IMR-90 (cell line): ENCODE measurements at regions not wholly inside any gene's neighbourhood (a gene's known extent, or its start where the extent isn't known, plus 50 kb on each side); places are given as distances from the start of the nearest gene placed in this dataset.
"Not testable (repeated sequence)": the region's sequence is repeated elsewhere in the genome, so short reads cannot be mapped to it uniquely, and the experiment has no call there.

Experiments used
- ATAC-seq: fragments of 200-7000 bp; cut with Tn5 transposase; 2 replicates; pipeline ENCODE4 v1.9.1; 2020; ENCODE audit warnings: low read depth, mild to moderate bottlenecking, moderate library complexity
- BruUV-seq: library from RNA; stranded (reverse); fragments of 400-500 nt; replicated peaks from 2 replicates; lab custom pipeline; 2021; lab: Mats Ljungman, UMichigan
- CTCF ChIA-PET: fragments of 300-600 bp; formaldehyde crosslinking; extraction: SDS; loops from one replicate; lab custom pipeline; 2021; ENCODE audit warnings: antibody characterized with exemption; lab: Yijun Ruan, JAX
- POLR2A ChIA-PET: fragments of 300-600 bp; sonication (Branson Sonifier 250); formaldehyde crosslinking; loops from one replicate; lab custom pipeline; 2022; ENCODE audit warnings: antibody characterized with exemption; ENCODE audit not compliant: unreplicated experiment; lab: Charles Lee
- DNase-seq: peaks from one replicate; pipeline ENCODE4 v3.0.0; 2013
- H2AFZ ChIP-seq: replicated peaks from 2 replicates; pipeline ENCODE3; 2013; ENCODE audit warnings: low read length, mild to moderate bottlenecking; ENCODE audit not compliant: poor library complexity
- H2AK5ac ChIP-seq: 2 replicates; pipeline ENCODE4 v1.6.1; 2013; ENCODE audit warnings: low read depth, low read length, inconsistent platforms
- H2AK9ac ChIP-seq: replicated peaks from 2 replicates; pipeline ENCODE3; 2013; ENCODE audit warnings: mild to moderate bottlenecking, low read depth, low read length, moderate library complexity; ENCODE audit not compliant: poor library complexity
- H2BK120ac ChIP-seq: 2 replicates; pipeline ENCODE4 v1.6.1; 2013; ENCODE audit warnings: low read depth, low read length, inconsistent platforms
- H2BK15ac ChIP-seq: 3 replicates; pipeline ENCODE4 v1.6.1; 2013; ENCODE audit warnings: low read depth, low read length, inconsistent platforms
- H2BK20ac ChIP-seq: 2 replicates; pipeline ENCODE4 v1.6.1; 2013; ENCODE audit warnings: low read depth, mild to moderate bottlenecking, inconsistent platforms, low read length, moderate library complexity
- H2BK5ac ChIP-seq: 2 replicates; pipeline ENCODE4 v1.6.1; 2013; ENCODE audit warnings: mild to moderate bottlenecking, low read depth, low read length, inconsistent platforms; ENCODE audit not compliant: poor library complexity, severe bottlenecking
- H3K14ac ChIP-seq: replicated peaks from 2 replicates; pipeline ENCODE4 v1.6.1; 2013; ENCODE audit warnings: low read depth, low read length, inconsistent platforms
- H3K18ac ChIP-seq: 2 replicates; pipeline ENCODE4 v1.6.1; 2013; ENCODE audit warnings: low read depth, low read length, control low read depth
- H3K23ac ChIP-seq: 2 replicates; pipeline ENCODE4 v1.6.1; 2013; ENCODE audit warnings: low read depth, low read length, inconsistent platforms
- H3K27ac ChIP-seq: 2 replicates; pipeline ENCODE4 v1.5.1; 2013; ENCODE audit warnings: mild to moderate bottlenecking, control low read depth, low read length; ENCODE audit not compliant: insufficient read depth
- H3K27me3 ChIP-seq: 2 replicates; pipeline ENCODE4 v1.6.1; 2013; ENCODE audit warnings: low read length; ENCODE audit not compliant: control insufficient read depth, insufficient read depth
- H3K36me3 ChIP-seq: 2 replicates; pipeline ENCODE4 v1.6.1; 2013; ENCODE audit warnings: low read length, mixed read lengths; ENCODE audit not compliant: control insufficient read depth, insufficient read depth
- H3K4ac ChIP-seq: 2 replicates; pipeline ENCODE4 v1.6.1; 2013; ENCODE audit warnings: low read depth, low read length, inconsistent platforms
- H3K4me1 ChIP-seq: 2 replicates; pipeline ENCODE4 v1.6.1; 2013; ENCODE audit warnings: low read length, mixed read lengths; ENCODE audit not compliant: control insufficient read depth, insufficient read depth
- H3K4me2 ChIP-seq: 2 replicates; pipeline ENCODE4 v1.6.1; 2013; ENCODE audit warnings: low read depth, mild to moderate bottlenecking, control low read depth, low read length, moderate library complexity
- H3K4me3 ChIP-seq: 2 replicates; pipeline ENCODE4 v1.5.1; 2013; ENCODE audit warnings: low read depth, mild to moderate bottlenecking, control low read depth, low read length, moderate library complexity; ENCODE audit not compliant: insufficient read depth
- H3K56ac ChIP-seq: 2 replicates; pipeline ENCODE4 v1.6.1; 2013; ENCODE audit warnings: low read length, inconsistent platforms; ENCODE audit not compliant: insufficient read depth; ENCODE audit errors: extremely low read depth
- H3K79me1 ChIP-seq, 2 experiments: 2 replicates each; pipeline ENCODE4 v1.6.1; 2013; ENCODE audit warnings: low read length in 2 of 2, inconsistent platforms in 1 of 2, low read depth in 1 of 2
- H3K9ac ChIP-seq: 2 replicates; pipeline ENCODE4 v1.6.1; 2013; ENCODE audit warnings: low read depth, low read length, control low read depth
- H3K9me1 ChIP-seq: 2 replicates; pipeline ENCODE4 v1.6.1; 2013; ENCODE audit warnings: low read length, inconsistent platforms; ENCODE audit not compliant: insufficient read depth
- H3K9me3 ChIP-seq: 2 replicates; pipeline ENCODE4 v1.6.1; 2013; ENCODE audit warnings: low read length; ENCODE audit not compliant: control insufficient read depth, insufficient read depth
- H4K20me1 ChIP-seq: 2 replicates; pipeline ENCODE4 v1.6.1; 2013; ENCODE audit warnings: low read length, inconsistent platforms; ENCODE audit not compliant: insufficient read depth
- H4K5ac ChIP-seq: 2 replicates; pipeline ENCODE4 v1.6.1; 2013; ENCODE audit warnings: mild to moderate bottlenecking, low read depth, low read length, control low read depth
- H4K8ac ChIP-seq, 2 experiments: 2 replicates each; pipeline ENCODE4 v1.6.1; 2013; ENCODE audit warnings: low read depth in 2 of 2, low read length in 2 of 2, control low read depth in 1 of 2, inconsistent platforms in 1 of 2
- H4K91ac ChIP-seq: 2 replicates; pipeline ENCODE4 v1.6.1; 2013; ENCODE audit warnings: low read depth, low read length, inconsistent platforms; ENCODE audit not compliant: insufficient read depth
- WGBS, 2 experiments: methylation state at CpG; one replicate each; pipeline versions ENCODE4 v1.1.5 to v1.1.7; 2013; ENCODE audit warnings: missing lambda C conversion rate in 2 of 2; ENCODE audit not compliant: insufficient read length in 1 of 2; ENCODE audit errors: extremely low coverage in 2 of 2; 5-methylcytosine and 5-hydroxymethylcytosine counted together
- dilution Hi-C: fragments of 300-500 bp; cut with HindIII; formaldehyde crosslinking; loops from one replicate; pipeline ENCODE4 v1.14.3; 2018; ENCODE audit warnings: low sequenced_read_pairs; ENCODE audit not compliant: unreplicated experiment
- in situ Hi-C: fragments of 300-500 bp; cut with MboI; formaldehyde crosslinking; loops from 3 replicates; pipeline ENCODE4 v1.14.3; 2019; ENCODE audit warnings: low sequenced_read_pairs, inconsistent platforms, mixed read lengths
- intact Hi-C: fragments of 100-400 bp; cut with micrococcal nuclease; formaldehyde crosslinking; loops from 2 replicates; pipeline ENCODE4 v1.10.0; 2022

DNA sequence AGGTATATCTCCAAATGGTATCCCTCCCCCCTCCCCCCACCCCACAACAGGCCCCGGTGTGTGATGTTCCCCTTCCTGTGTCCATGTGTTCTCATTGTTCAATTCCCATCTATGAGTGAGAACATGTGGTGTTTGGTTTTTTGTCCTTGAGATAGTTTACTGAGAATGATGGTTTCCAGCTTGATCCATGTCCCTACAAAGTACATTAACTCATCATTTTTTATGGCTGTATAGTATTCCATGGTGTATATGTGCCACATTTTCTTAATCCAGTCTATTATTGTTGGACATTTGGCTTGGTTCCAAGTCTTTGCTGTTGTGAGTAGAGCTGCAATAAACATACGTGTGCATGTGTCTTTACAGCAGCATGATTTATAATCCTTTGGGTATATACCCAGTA is 135.8 kb upstream of the DST start:
- H3K14ac ChIP-seq, ATAC-seq, H2AK9ac ChIP-seq, H3K9me1 ChIP-seq, H3K4me1 ChIP-seq, DNase-seq, H3K9ac ChIP-seq, H2BK15ac ChIP-seq, POLR2A ChIA-PET, H2BK120ac ChIP-seq, H3K4me2 ChIP-seq, H2AFZ ChIP-seq, H3K27me3 ChIP-seq, H3K56ac ChIP-seq, H4K5ac ChIP-seq, H3K4me3 ChIP-seq, intact Hi-C loops, H3K18ac ChIP-seq, H2BK5ac ChIP-seq, dilution Hi-C loops, H4K91ac ChIP-seq, H2BK20ac ChIP-seq, H3K36me3 ChIP-seq, H4K8ac ChIP-seq, H3K23ac ChIP-seq, H2AK5ac ChIP-seq, H3K9me3 ChIP-seq, H3K4ac ChIP-seq, in situ Hi-C loops, H3K27ac ChIP-seq, CTCF ChIA-PET, BruUV-seq: not testable (repeated sequence)
- no CpG with 5 or more reads among the region's 2 CpGs for WGBS, 2 experiments
- Histone ChIP-seq H4K20me1 (peaks cover 24% of the 10 kb centered on the region), H3K79me1 (peaks cover 18 to 27% of the 10 kb centered on the region in 2 experiments; a peak in 3 of 4 replicates)
